K562 (cell line): ENCODE measurements at regions not wholly inside any gene's neighbourhood (a gene's known extent, or its start where the extent isn't known, plus 50 kb on each side); places are given as distances from the start of the nearest gene placed in this dataset.

Source experiments
- CBX3 ChIP-seq, 2 experiments: IDR thresholded peaks; 1 replicate in 1 of 2; 2 replicates in 1 of 2; pipeline ENCODE4 v1.6.1; 2012; ENCODE audit warnings: inconsistent platforms in 2 of 2, low read length in 2 of 2, borderline replicate concordance in 1 of 2, control low read depth in 1 of 2
- EHMT2 ChIP-seq: fragments of 450-650 bp; IDR thresholded peaks from 2 replicates; pipeline ENCODE4 v1.6.1; 2018; ENCODE audit warnings: antibody characterized with exemption
- FIP1L1 ChIP-seq: fragments of 200-400 bp; formaldehyde crosslinking; IDR thresholded peaks from 2 replicates; pipeline ENCODE4 v1.6.1; 2018; ENCODE audit warnings: mild to moderate bottlenecking, low read depth, low read length; ENCODE audit not compliant: poor library complexity, severe bottlenecking
- HNRNPL ChIP-seq: fragments of 200-400 bp; formaldehyde crosslinking; IDR thresholded peaks from 2 replicates; pipeline ENCODE4 v1.6.1; 2017; ENCODE audit warnings: low read depth, mild to moderate bottlenecking, low read length
- MECOM ChIP-seq: fragments of 250-450 bp; sonication (Bioruptor Pico); IDR thresholded peaks from 2 replicates; pipeline ENCODE4 v1.8.0; 2022; ENCODE audit warnings: inconsistent platforms
- PCBP2 ChIP-seq: fragments of 200-400 bp; formaldehyde crosslinking; IDR thresholded peaks from 2 replicates; pipeline ENCODE4 v1.6.1; 2018; ENCODE audit warnings: low read length, low read depth, mild to moderate bottlenecking, moderate library complexity; ENCODE audit not compliant: poor library complexity, severe bottlenecking
- RAD21 ChIP-seq, 2 experiments: fragments of 250-450 bp in 1 of 2; fragments of 450-650 bp in 1 of 2; sonication (Bioruptor Pico) in 1 of 2; formaldehyde crosslinking in 1 of 2; IDR thresholded peaks in 1 of 2; conservative IDR thresholded peaks in 1 of 2; 2 replicates each; pipeline versions ENCODE4 v1.4.0 to v1.8.0; 2020 to 2022; ENCODE audit warnings: mild to moderate bottlenecking in 2 of 2, moderate library complexity in 1 of 2
- RAD51 ChIP-seq: fragments of 450-650 bp; IDR thresholded peaks from 2 replicates; pipeline ENCODE4 v1.7.1; 2016; ENCODE audit warnings: low read depth, mild to moderate bottlenecking, borderline replicate concordance
- RBFOX2 ChIP-seq: fragments of 200-400 bp; formaldehyde crosslinking; IDR thresholded peaks from 2 replicates; pipeline ENCODE4 v1.6.1; 2017; ENCODE audit warnings: low read depth, mild to moderate bottlenecking, low read length, moderate library complexity
- SETDB1 ChIP-seq: IDR thresholded peaks from one replicate; pipeline ENCODE4 v1.6.1; 2012; ENCODE audit warnings: low read length, control low read depth, inconsistent platforms
- SIX5 ChIP-seq, 2 experiments: IDR thresholded peaks; 2 replicates each; pipeline ENCODE4 v1.6.1; 2011; ENCODE audit warnings: low read length in 2 of 2, borderline replicate concordance in 1 of 2, low read depth in 1 of 2, mild to moderate bottlenecking in 1 of 2, moderate library complexity in 1 of 2; ENCODE audit not compliant: insufficient read depth in 1 of 2
- SMARCA4 ChIP-seq: fragments of 450-650 bp; IDR thresholded peaks from 2 replicates; pipeline ENCODE4 v1.6.1; 2016
- SREBF1 ChIP-seq: fragments of 150-350 bp; IDR thresholded peaks from 2 replicates; pipeline ENCODE4 v1.6.1; 2014; ENCODE audit warnings: antibody characterized with exemption, low read depth, low read length, borderline replicate concordance
- ZNF134 ChIP-seq: fragments of 250-450 bp; sonication (Bioruptor Pico); conservative IDR thresholded peaks from 2 replicates; pipeline ENCODE4 v1.4.0; 2020
- ZSCAN32 ChIP-seq: fragments of 450-650 bp; formaldehyde crosslinking; IDR thresholded peaks from 2 replicates; pipeline ENCODE4 v1.4.0; 2020; ENCODE audit warnings: mild to moderate bottlenecking, moderate library complexity
- TF ChIP-seq, protein P1 (sequence below): fragments of 200-800 bp; sonication (Bioruptor generic); IDR thresholded peaks from 2 replicates; pipeline ENCODE4 v1.6.1; 2017; ENCODE audit warnings: missing genetic modification characterization, missing compliant biosample characterization
- TF ChIP-seq, protein P2 (sequence below): fragments of 250-450 bp; sonication (Bioruptor Pico); IDR thresholded peaks from 2 replicates; pipeline ENCODE4 v1.5.0; 2020; ENCODE audit warnings: mild to moderate bottlenecking
- TF ChIP-seq, protein P3 (sequence below): fragments of 450-650 bp; formaldehyde crosslinking; IDR thresholded peaks from 2 replicates; pipeline ENCODE4 v1.4.0; 2022; ENCODE audit warnings: missing genetic modification characterization
- TF ChIP-seq, protein P4 (sequence below), 2 experiments: fragments of 450-650 bp in 1 of 2; sonication (generic) in 1 of 2; formaldehyde crosslinking; conservative IDR thresholded peaks; 2 replicates each; pipeline versions ENCODE4 v1.4.0 to v1.8.1; 2020 to 2022; ENCODE audit warnings: mild to moderate bottlenecking in 1 of 2, missing genetic modification reagents in 1 of 2
- TF ChIP-seq, protein P5 (sequence below): fragments of 200-800 bp; sonication (Bioruptor generic); IDR thresholded peaks from 2 replicates; pipeline ENCODE4 v1.6.1; 2017; ENCODE audit warnings: missing genetic modification characterization, missing compliant biosample characterization

DNA sequence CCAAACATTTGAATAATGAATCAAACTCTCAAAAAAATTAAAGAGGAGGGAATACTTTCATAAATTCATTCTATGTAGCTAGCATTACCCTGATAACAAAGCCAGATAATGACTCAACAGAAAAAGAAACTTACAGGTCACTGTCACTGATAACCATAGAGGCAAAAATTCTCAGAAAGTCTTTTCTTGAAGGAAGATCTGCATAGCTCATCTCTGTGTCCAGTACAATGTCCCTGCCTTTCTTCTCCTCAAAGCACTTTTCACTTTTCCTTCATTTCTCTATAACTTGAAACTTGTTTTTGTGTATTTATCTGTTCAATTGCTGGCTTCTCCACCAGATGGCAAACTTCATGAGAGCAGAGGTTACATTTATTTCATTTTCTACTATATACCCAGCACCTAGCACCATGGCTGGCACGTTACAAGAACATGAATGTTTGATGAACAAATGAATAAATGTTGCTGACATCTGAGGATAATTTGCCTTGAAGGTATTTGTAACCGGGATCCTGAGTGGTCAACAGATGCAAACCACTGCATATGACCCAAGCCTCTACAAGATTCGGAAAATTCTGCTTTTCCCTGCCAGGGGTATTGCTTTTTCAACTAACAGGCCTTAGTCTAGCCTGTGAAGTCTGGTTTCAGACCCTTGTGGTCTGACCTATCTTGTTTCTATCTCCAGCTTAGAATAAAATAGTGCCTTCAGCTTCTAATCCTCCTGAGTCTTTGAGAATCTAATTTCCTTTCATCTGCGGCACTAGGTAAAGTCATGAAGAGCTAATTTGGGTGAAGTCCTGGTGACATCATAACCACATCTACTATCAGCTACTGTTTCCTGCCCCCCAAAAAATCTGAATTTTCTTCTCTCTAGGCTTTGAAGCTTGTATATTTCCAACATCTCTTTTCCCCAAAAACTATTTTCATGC, 52.5 kb upstream of the ANTXR2 start (continued):
- TF ChIP-seq, protein P1, sequence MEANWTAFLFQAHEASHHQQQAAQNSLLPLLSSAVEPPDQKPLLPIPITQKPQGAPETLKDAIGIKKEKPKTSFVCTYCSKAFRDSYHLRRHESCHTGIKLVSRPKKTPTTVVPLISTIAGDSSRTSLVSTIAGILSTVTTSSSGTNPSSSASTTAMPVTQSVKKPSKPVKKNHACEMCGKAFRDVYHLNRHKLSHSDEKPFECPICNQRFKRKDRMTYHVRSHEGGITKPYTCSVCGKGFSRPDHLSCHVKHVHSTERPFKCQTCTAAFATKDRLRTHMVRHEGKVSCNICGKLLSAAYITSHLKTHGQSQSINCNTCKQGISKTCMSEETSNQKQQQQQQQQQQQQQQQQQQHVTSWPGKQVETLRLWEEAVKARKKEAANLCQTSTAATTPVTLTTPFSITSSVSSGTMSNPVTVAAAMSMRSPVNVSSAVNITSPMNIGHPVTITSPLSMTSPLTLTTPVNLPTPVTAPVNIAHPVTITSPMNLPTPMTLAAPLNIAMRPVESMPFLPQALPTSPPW (CRISPR knock-in tag) = 0 out of 2 replicates have a peak, but pooled peaks have one; percentile 5
- TF ChIP-seq RBFOX2 (peak; percentile 57), ZNF134 (CRISPR knock-in tag) (no peak), RAD51 (no peak), MECOM (CRISPR knock-in tag) (peak; percentile 99), FIP1L1 (no peak), PCBP2 (no peak), EHMT2 (no peak), ZSCAN32 (CRISPR knock-in tag) (no peak), SREBF1 (no peak), SMARCA4 (peak; percentile 87), HNRNPL (no peak), RAD21 (CRISPR knock-in tag; conservative IDR thresholded peaks at IDR 0.05 in 1 of 2, IDR thresholded peaks at IDR 0.05 in 1 of 2) (peak; percentile 52 to 57; a peak in 3 of 4 replicates), SIX5 (IDR thresholded peaks at IDR 0.05; ENCODE audit: borderline replicate concordance in 1 of 2, insufficient read depth in 1 of 2, low read depth in 1 of 2, low read length in 2 of 2) (no peak), SETDB1 (no peak), CBX3 (IDR thresholded peaks at IDR 0.05; ENCODE audit: borderline replicate concordance in 1 of 2, low read length in 2 of 2) (0 out of 3 replicates have a peak, but pooled peaks of 1 of the 2 experiments have one; percentile 25)
- TF ChIP-seq, protein P2, sequence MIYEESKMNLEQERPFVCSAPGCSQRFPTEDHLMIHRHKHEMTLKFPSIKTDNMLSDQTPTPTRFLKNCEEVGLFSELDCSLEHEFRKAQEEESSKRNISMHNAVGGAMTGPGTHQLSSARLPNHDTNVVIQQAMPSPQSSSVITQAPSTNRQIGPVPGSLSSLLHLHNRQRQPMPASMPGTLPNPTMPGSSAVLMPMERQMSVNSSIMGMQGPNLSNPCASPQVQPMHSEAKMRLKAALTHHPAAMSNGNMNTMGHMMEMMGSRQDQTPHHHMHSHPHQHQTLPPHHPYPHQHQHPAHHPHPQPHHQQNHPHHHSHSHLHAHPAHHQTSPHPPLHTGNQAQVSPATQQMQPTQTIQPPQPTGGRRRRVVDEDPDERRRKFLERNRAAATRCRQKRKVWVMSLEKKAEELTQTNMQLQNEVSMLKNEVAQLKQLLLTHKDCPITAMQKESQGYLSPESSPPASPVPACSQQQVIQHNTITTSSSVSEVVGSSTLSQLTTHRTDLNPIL (CRISPR knock-in tag) = no peak
- TF ChIP-seq, protein P3, sequence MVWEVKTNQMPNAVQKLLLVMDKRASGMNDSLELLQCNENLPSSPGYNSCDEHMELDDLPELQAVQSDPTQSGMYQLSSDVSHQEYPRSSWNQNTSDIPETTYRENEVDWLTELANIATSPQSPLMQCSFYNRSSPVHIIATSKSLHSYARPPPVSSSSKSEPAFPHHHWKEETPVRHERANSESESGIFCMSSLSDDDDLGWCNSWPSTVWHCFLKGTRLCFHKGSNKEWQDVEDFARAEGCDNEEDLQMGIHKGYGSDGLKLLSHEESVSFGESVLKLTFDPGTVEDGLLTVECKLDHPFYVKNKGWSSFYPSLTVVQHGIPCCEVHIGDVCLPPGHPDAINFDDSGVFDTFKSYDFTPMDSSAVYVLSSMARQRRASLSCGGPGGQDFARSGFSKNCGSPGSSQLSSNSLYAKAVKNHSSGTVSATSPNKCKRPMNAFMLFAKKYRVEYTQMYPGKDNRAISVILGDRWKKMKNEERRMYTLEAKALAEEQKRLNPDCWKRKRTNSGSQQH = 0 out of 2 replicates have a peak, but pooled peaks have one; percentile 18
- TF ChIP-seq, protein P4, sequence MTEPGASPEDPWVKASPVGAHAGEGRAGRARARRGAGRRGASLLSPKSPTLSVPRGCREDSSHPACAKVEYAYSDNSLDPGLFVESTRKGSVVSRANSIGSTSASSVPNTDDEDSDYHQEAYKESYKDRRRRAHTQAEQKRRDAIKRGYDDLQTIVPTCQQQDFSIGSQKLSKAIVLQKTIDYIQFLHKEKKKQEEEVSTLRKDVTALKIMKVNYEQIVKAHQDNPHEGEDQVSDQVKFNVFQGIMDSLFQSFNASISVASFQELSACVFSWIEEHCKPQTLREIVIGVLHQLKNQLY (CRISPR knock-in tag; conservative IDR thresholded peaks at IDR 0.05) = no peak
- TF ChIP-seq, protein P5, sequence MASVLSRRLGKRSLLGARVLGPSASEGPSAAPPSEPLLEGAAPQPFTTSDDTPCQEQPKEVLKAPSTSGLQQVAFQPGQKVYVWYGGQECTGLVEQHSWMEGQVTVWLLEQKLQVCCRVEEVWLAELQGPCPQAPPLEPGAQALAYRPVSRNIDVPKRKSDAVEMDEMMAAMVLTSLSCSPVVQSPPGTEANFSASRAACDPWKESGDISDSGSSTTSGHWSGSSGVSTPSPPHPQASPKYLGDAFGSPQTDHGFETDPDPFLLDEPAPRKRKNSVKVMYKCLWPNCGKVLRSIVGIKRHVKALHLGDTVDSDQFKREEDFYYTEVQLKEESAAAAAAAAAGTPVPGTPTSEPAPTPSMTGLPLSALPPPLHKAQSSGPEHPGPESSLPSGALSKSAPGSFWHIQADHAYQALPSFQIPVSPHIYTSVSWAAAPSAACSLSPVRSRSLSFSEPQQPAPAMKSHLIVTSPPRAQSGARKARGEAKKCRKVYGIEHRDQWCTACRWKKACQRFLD (CRISPR knock-in tag) = peak; percentile 49; the same call in 1 of the 2 replicates
